Hypothalamus (tissue), 51 donors: ENCODE measurements at regions not wholly inside any gene's neighbourhood (a gene's known extent, or its start where the extent isn't known, plus 50 kb on each side); places are given as distances from the start of the nearest gene placed in this dataset.
"Not testable (repeated sequence)": the region's sequence is repeated elsewhere in the genome, so short reads cannot be mapped to it uniquely, and the experiment has no call there.

Source experiments
- DNase-seq, 51 donors: peaks; one replicate each; lab custom pipeline; 2025; lab: John Stamatoyannopoulos, UW

DNA sequence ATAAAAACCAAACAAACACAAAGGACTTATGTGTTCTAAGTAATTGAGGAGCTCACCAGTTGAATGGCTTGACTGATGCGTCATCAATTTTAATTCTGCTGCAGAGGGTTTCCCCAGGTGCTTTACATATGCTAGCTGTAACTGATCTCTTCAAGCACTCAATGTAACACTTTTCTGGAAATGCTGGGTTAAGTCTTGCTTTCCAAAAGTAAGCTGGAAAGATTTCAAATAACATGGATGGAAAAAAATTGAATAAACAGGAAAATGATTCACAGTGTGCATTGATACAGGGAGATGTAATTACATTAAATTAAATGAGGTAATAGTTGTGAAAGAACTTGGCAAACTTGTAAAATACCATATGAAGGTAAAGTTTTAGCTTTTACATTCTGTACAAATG lies 186.7 kb upstream of the WDFY3 start:
- DNase-seq = no peak

GRCh38 chr4:85154591-85154990 lies 188.1 kb upstream of the WDFY3 start:
- DNase-seq = no peak

DNA sequence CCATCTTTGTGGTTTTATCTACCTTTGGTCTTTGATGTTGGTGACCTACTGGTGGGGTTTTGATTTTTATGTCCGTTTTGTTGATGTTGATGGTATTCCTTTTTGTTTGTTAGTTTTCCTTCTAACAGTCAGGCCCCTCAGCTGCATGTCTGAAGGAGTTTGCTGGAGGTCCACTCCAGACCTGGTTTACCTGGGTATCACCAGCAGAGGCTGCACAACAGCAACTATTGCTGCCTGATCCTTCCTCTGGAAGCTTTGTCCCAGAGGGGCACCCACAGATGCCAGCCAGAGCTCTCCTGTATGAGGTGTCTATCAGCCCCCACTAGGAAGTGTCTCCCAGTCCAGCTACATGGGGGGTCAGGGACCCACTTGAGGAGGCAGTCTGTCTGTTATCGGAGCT lies 199.3 kb upstream of the WDFY3 start:
- DNase-seq = no peak

DNA sequence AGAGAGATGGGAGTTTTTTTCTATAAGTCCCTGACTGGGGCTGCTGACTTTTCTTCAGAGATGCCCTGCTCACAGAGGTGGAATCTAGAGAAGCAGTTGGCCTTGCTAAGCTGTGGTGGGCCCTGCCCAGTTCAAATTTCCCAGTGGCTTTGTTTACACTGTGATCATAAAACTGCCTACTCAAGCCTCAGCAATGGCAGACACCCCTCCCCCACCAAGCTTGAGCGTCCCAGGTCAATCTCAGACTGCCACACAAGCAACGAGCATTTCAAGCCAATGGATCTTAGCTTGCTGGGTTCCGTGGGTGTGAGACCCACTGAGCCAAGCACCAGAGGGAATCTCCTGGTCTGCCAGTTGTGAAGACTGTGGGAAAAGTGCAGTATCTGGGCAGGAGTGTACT lies 199.8 kb upstream of the WDFY3 start:
- no peak for DNase-seq

GRCh38 chr4:85168234-85168834 lies 201.8 kb upstream of the WDFY3 start:
- DNase-seq = no peak

DNA sequence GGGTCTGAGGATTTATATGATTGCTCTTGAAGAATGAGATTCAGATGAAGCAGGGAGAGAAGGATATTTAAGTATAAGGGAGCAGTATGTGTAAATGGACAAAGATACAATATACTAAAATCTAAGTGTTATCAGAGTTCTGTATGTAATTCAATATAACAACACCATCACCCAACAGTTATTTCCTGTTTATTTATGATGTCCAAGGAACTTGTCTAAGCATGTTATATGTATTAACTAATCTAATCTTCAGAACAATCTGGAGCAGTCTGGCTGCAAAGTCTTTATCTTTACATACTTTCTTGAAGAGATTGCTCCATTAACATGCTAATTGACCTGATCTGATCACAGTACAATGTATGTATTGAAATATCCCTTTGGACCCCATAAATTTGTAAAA lies 203.8 kb upstream of the WDFY3 start:
- DNase-seq = no peak

- no peak for DNase-seq
Observed at GRCh38 chr4:85175190-85175589, 208.7 kb upstream of the WDFY3 start.

DNA sequence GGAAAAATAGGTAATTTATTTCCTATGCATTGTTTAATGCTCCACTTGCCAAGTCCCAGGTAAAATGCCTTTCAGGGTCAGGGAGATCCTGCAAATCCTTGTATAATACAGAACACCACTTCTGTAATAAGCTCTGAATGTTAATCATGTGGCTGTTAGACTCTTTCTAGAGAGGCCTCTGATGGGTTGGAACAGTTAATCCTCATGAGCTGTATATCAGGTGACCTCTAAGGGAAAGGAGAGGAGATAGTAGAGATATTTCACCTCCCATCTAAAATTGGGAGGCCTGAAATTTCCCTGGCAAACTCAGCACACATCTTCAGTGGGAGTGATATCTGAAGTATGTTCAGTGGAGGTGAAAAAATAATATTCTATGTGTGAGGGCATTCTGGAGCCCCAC lies 210.6 kb upstream of the WDFY3 start:
- no peak for DNase-seq

- no peak for DNase-seq
Observed at GRCh38 chr4:85177679-85178078, 211.2 kb upstream of the WDFY3 start.

DNA sequence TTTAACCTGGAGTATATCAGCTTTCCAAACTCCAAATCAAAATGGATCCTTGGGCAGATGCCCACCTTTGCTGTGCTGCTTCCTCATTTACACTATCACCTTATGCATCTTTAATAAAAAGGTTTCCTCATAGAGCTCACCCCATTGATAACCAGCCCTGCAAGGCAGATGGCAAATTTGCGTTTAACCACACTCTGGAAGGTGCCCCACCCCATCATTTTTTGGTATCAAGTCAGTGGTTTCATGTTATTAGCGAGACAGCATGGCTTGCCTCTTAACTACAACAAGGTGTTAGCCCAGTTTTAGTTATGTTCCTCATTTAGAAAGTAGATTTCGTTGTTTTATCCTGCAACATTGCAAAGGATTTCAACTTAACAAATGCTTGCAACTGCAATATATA lies 214.0 kb upstream of the WDFY3 start:
- DNase-seq = no peak

DNA sequence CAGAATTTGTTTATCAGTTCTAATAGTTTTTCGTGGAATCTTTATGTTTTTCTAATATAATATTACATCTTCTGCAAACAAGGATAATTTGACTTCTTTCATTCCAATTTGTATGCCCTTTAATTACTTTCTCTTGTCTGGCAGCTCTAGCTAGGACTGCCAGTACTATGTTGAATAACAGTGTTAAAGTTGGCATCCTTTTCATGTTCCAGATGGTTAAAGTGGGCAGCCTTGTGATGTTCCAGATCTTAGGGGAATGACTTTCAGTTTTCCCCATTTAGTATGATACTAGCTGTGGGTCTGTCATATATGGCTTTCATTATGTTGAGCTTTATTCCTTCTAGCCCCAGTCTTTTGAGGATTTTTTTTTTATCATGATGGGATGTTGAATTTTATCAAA lies 220.6 kb upstream of the WDFY3 start:
- no peak for DNase-seq

- not testable (repeated sequence) for DNase-seq
Observed at GRCh38 chr4:85196015-85196414, 229.5 kb upstream of the WDFY3 start.

- DNase-seq = no peak
Observed at GRCh38 chr4:85200106-85200505, 233.6 kb upstream of the WDFY3 start.

DNA sequence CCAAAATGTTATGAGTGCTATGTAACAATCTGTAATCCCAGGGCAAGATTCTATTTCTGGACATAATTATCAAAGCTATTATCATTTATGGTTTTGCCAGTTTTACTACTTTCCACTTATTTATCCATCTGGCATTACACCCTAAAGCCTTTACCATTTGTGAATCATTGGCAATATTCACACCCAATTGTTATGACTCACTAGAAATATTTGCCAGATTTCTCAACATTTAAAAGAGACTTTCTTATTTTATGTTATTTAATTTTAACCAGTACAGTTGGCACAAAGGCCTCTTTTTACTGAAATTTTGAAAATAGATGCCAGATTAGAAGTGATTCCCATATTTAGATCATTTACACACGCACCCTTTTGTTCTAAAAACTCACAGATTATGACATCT lies 242.7 kb upstream of the WDFY3 start:
- no peak for DNase-seq

DNA sequence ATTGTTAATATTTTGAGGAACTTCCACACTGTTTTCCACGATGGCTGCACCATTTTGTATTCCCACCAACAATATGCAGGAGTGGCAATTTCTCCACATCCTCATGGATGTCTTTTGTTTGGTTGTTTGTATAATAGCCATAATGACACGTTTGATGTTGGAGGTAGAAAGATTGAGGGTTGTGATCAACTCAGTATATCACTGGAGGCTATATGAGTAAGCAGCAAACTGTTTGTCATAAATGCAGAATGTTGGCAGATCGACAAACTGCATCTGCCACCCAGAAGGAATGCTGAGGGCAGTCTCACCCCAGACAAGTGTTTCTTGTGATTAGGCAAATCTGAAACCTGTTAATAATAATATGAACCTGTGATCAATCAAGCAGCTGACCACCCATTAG lies 243.9 kb upstream of the WDFY3 start:
- no peak for DNase-seq

DNA sequence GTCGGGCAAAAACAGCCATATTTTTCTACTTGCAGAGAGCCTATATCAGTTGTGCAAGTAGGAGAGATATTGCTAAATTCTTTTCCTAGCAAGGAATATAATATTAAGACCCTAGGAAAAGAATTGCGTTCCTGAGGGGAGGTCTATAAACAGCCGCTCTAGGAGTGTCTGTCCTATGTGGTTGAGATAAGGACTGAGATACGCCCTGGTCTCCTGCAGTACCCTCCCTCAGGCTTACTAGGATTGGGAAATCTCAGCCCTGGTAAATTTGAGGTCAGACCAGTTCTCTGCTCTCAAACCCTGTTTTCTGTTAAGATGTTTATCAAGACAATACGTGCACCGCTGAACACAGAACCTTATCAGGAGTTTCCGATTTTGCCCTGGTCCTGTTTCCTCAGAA lies 250.1 kb upstream of the WDFY3 start:
- DNase-seq = not testable (repeated sequence)

DNA sequence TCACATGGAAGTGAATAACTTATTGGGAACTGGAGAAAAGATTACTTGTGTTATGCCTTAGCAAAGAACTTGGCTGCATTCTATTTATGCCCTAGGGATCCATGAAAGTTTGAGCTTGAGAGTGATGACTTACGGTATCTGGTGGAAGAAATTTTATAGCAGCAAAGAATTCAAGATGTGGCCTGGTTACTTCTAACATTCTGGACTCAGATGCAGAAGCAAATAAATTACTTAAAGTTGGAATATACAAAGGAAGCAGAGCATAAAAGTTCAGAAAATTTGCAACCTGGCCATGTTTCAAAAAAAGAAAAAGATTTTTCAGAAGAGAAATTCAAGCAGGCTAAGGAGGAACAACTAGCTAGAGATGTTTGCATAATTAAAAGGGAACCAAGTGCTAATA lies 252.3 kb upstream of the WDFY3 start:
- DNase-seq = no peak

DNA sequence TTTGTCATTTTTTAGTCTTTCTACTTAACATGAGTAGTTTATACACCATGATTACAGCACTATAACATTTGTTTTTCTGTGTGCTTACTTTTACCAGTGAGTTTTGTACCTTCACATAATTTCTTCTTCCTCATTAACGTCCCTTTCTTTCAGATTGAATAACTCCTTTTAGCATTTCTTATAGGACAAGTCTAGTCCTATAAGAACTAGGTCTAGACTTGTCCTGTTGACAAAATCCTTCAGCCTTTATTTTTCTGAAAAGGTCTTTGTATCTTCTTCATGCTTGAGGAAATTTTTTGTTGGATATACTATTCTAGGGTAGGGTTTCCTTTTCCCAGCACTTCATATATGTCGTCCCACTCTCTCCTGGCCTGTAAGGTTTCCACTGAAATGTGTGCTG lies 253.3 kb upstream of the ARHGAP24 start:
- DNase-seq = no peak

GRCh38 chr4:85222561-85222960 lies 252.4 kb upstream of the ARHGAP24 start:
- DNase-seq = no peak

- no peak for DNase-seq
Observed at GRCh38 chr4:85228264-85228663, 246.7 kb upstream of the ARHGAP24 start.

- no peak for DNase-seq
Observed at GRCh38 chr4:85233516-85233915, 241.4 kb upstream of the ARHGAP24 start.

DNA sequence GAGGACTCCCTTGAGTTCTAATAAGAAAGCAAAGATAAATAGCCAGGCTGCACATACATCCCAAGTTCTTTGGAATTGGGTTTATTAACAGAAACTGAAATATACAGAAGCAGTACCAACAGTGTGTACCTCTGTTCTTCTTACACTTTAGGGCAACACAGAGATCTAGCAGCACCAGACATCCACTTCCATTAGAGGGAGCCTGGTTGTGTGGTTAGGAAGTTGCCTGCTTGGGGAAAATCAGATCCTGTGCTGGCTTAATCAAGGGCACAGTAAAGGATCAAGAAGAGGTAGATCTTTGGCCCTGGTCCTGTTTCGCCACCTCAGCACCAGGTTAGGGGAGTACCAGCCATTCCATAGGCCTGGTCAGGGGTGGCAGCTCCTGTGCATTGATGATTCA lies 231.1 kb upstream of the ARHGAP24 start:
- no peak for DNase-seq

DNA sequence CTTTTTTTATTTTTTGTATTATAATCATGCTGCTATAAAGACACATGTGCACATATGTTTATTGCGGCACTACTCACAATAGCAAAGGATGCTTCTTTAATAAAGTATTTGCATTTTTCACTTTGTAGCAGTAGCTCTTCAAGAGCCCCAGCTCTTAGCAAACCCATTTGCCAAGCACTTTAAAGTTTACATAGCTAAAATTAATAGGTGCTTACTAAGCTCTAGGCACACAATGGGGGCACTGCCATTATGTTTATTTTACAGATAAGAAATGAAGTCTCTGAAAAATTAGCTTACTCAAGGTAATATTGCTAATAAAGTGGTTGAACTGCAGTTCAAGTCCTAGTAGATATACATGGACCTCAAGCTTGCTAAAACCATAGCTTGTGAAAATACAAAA lies 230.3 kb upstream of the ARHGAP24 start:
- no peak for DNase-seq

- DNase-seq = no peak
Observed at GRCh38 chr4:85246055-85246454, 228.9 kb upstream of the ARHGAP24 start.
